GM18870 (cell line): ENCODE measurements at regions not wholly inside any gene's neighbourhood (a gene's known extent, or its start where the extent isn't known, plus 50 kb on each side); places are given as distances from the start of the nearest gene placed in this dataset.

Experiments
- ATAC-seq: cut with Tn5 transposase; IDR thresholded peaks from one replicate; pipeline ENCODE4 v1.9.1; 2021; ENCODE audit warnings: moderate library complexity; ENCODE audit not compliant: unreplicated experiment

DNA sequence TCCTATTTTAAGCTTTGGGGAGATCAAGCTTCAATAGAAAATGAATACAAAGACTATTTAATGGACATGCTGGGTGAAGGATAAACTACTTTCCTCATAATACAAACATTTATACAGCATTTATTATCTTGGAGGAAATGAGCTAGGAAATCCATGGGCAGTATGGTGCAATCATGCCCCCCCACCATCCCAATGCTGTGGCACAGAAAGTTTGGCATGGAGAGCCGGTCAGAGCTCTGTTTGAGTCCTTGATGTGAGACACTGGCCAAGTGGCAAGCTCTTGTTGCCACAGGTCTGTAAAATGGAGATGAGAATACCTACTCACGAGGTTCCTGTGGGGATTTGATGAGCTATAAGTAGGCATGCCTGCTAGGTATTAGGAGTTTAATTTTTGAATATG is 120.6 kb downstream of the MAB21L3 start:
- ATAC-seq, result no peak

DNA sequence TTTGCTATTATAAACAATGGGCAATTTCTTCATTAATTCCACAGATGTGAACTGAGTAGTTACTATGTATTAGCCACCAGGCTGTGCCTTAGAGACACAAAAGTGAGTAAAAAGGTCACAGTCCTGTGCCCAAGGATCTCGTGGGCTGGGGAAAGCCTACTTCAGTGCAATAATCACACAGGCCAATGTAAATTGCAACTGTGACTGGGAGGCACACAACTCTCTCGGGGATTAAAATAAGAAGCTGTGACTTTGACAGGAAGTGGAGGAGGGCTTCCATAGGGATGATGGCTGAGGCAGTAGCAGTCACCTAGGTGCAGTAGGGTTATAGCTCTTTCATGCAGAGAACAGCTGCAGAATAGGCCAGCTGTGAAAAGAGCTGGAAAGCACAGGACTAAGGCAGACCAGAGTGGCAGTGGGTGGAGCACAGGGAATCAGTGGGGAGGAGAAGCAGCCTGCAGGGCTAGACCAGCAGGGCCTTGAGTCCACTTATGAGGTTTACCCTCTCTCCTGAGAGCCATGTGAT is 121.9 kb downstream of the MAB21L3 start:
- ATAC-seq, result peak; percentile 65

DNA sequence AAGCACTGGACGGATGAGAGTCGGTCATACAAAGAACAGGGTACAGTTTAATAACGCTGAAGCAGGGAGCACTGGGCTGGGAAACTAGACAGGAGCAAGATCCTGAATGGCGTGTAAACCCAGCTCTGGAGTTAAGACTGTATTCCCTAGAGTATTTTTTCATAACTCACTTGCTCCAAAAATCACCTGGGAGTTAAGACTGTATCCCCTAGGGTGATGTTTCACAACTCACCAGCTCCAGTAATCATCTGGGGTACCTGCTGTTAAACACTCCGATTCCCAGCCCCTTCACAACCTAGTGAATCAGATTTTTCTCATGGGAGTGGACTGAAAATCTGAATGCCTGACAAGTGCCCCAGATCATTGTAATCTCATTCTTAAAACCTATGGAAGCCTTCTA is 123.2 kb downstream of the MAB21L3 start:
- no peak for ATAC-seq

DNA sequence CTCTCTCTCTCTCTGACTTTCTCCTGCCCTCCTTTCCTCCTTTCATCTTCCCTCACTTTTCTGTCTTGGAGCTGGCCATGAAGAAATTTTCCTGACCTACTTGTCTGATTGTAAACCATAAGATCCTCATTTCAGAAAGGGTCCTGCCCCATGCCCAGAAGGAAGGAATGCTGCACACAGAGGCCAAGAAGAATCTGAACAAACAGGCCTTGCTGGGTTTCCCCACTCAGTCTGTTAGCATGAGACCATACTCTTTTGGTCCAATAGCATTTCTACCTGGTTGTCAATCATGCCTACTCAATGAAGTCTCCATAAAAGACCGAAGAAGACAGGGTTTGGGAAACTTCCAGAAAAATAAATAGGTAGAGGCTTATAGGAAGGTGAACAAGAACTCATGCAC is 128.7 kb downstream of the MAB21L3 start:
- no peak for ATAC-seq

DNA sequence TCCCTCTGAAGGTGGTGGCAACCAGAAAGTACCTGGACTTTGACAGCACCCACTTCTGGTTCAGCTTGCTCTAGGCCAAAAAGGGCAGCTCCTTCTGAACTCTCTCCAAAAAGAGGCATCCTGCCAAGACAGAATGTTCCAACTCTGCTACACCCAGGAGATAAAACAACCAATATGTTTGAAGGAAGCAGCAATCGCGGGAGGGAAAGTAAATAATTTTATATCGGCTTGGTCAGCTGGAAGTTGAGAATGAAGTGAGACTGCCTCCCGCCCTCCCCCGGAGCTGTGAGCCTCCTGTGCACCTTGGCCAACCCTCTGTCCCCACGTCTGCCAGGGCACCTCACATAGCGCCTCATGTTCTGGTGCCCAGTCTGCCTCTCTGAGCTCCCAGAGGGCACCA is 130.3 kb upstream of the ATP1A1 start:
- no peak for ATAC-seq

DNA sequence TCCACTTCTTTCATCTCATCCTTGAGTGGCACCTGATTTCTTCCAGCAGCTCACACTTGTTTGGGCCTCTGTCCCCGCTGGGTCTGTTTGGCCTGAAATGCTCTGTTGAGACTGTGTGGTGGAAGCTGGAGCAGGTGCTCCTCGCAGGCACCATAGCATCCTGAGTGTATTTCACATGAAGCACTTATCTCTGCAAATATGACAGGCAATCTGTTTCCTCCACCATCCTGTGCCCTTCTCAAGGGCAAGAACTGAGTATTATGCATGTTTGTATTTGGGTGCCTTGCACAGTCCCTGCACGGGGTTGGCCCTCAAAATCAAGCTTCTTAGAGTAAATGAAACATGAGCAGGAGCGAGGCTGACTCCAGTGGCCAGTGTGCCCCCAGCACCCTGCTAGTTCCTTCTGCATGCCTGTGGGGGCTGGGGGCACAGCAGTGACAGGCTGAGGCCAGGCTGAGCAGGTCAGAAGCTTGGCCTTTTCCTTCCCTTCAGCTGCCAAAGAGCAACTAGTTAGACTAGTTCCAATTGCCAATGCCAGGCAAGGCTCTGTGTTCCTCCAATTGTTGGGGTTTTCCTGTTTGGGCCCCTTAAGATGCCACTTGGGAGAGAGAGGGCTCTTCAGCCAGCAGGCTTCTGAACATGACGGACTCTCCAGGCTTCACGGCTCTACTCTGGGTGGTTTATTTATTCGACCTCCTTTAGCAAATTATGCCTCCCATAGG is 129.6 kb upstream of the ATP1A1 start:
- no peak for ATAC-seq

DNA sequence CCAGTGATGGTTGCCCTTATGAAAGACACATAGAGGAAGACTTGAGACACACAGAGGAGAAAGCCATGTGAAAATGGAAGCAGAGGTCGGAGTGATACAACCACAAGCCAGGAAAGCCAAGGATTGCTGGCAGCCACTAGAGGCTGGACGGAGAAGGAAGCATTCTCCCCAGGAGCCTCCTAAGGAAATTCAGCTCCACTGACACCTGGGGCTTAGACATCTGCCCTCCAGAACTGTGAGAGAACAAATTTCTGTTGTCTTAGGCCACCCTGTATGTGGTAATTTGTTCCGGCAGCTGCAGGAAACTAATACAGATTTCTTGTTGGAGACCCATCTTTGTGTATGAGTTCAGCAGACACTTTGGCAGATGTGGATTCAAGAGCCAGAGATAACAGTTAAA is 126.9 kb upstream of the ATP1A1 start:
- no peak for ATAC-seq

DNA sequence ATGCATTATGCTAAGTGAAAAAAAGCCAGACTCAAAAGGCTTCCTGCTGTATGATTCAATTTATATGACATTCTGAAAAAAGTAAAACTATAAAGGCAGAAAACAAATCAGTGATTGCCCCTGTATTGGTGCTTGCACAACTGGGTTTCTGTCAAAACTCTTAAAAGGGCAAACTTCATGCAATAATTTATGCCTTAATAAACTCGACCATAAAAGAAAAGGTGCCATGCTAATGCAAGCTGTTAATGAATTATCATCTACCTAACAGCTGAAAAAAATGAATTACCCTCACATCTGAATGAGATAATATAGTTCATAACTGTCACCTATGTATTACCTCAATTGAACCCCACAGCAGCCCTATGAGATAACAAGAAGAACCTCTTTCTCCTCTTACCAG is 120.8 kb upstream of the ATP1A1 start:
- ATAC-seq, result no peak

DNA sequence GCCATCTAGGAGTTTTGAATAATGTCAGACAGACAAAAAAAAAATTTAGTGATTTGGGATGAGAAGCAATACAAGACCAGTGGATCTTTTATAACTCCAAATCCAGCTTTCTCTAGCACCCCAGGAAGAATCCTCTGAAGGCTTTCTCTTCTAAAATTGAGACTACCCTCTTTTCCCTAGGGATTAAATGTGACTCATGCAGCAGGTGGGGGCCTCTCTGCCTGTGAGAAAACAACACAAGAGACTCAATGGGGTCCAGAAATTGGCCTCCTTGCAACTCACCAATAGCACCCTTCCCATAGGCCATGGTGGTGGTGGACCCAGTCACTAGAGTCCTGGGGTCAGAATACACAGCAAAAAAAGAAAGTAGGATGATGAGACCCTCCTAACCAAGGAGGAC is 120.3 kb upstream of the ATP1A1 start:
- ATAC-seq, result no peak

DNA sequence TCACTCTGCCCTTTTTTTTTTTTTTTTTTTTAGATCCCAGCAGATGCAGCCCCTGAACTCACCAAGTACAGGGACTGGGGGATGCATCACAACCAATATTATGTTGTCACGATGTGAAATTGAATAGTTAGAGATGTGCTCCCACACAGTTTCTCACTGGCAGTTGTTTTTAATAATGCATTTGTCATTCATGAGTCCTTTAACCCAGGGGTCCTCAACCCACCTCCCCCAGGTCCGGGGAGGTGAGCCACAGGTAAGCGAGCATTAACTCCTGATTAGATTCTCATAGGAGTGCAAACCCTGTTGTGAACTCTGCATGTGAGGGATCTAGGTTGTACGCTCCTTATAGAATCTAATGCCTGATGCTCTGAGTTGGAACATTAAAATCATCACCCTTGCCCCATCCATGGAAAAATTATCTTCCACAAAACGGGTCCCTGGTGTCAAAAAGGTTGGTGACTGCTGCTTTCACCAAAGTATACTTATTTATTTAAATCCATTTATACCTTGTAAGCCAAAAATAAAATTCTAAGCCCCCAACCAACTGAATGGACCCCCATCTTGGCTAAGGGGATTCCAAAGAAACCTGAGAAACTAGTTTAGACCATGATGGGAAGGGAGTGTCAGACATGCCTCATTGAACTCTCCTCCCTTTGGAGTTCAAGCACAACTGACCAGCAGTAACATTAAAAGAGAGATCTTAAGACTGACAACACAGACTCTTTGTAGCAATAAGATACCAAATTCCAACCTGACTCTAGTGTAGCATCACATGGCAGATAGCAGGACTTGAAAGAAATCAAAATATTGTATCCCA is 119.3 kb upstream of the ATP1A1 start:
- ATAC-seq, result no peak

DNA sequence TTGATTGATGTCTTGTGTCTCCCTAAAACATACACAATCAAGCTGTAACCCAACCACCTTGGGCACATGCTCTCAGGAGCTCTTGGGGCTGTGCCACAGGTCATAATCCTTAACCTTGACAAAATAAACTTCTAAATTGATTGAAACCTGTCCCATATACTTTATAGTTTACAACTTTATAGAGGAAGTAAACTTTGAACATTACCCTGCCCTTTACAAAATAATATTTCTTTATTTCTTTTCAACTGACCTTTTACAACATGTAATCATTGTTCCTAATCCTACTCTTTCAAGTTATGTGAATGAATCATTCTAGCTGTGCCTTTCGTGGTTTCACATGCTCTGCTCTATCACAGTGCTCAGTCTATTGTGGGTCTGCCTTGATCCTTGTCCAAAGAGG is 118.3 kb upstream of the ATP1A1 start:
- no peak for ATAC-seq

DNA sequence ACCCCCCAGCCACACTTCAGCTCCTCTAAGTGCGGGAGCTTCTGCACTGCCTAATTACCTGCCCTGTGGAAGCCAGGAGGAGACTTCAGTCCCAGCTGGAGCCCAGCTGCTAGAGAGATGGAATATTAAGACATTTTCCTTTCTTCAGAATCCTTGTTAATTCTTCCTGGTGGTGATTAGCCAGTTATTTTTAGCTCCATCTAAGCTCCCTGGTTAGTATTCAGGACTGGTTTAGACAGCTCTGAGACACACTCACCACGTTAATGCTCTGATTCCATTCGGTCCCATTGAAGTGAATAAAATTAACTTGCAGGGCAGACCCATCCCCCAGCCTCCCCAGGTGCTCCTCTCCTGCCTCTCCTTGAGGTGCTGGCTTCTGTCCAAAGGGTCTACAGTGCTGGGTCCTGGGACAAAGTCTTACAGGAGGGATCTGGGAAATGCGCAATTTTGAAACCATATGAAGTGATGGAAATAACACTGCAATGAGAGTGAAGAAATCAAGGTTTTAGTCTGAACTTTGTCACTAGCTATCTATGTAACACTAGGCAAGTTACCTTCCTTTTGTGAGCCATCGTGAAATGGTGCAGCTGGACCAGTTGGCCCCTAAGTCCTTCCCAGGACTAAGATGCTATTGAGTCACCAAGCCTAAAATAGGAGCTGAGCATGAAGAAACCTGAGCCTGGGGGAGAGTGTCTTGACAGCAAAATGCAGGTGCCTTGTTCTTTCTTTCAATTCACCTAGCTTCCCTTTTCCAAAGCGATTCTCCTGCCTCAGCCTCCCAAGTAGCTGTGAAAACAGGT is 117.4 kb upstream of the ATP1A1 start:
- no peak for ATAC-seq

DNA sequence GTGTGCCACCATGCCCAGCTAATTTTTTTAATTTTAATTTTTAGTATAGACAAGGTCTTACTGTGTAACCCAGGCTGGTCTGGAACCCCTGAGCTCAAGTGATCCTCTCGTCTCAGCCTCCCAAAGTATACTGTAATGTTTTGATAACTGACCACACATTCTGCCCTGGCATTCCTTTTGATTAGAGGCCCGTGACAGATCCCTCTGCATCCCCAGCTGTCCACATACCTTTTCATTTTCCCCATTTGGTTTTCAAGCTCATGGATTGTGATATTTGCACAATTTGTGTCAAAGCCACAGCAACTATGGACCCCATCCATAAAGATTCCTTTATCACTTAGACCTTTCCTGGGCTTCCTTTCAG is 116.8 kb upstream of the ATP1A1 start:
- ATAC-seq, result no peak

DNA sequence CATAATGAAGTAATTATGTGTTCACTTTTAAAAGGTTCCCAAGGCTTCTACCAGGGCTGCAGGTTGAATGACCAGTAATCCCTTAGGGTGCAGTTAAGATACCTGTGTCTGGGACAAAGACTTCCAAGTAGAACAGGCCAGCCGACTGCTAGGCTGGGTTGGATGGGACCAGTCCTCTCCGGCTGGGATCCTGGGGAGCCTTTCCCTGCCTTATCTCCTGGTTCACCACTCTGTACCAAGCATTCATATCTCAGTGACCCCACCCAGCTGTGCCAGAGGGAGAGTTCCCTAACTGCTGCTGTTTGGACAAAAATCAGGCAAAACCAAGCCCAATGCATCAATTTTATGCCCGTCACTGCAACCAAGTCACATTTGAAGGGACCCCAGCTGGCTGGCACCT is 116.2 kb upstream of the ATP1A1 start:
- no peak for ATAC-seq

DNA sequence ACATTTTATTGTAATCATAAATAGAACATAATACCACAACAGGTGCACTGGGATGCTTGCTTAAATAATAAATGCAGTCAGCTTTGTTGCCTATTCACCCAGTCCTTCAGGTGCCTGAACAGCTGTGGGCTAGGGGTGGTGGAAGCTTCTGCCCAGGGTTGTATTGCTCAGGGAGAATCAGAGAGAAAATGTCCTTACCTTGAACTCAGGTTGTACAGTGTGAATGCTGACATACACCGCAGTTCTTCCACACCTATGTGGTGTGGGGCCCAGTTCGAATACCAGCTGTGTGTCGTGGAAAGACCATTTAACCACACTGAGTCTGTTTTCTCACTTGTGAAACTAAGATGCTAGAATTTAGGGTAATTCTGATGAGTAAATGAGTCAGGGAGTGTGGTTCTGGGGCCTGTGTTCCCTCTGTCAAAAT is 115.7 kb upstream of the ATP1A1 start:
- ATAC-seq, result peak; percentile 71

DNA sequence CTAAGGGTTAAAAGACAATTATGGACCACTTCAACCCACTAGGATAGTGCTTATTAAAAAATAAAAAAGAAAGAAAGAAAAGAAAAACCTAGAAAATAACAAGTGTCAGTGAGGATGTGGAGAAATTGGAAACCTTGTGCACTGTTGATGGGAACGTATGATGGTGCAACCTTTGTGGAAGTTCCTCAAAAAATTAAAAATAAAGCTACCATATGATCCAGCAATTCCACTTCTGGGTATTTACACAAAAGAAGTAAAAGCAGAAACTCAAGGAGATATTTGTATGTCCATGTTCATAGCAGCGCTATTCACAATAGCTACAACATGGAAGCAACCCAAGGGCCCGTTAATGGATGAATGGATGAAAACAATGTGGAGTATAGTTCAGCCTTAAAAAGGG is 115.2 kb upstream of the ATP1A1 start:
- ATAC-seq, result no peak

DNA sequence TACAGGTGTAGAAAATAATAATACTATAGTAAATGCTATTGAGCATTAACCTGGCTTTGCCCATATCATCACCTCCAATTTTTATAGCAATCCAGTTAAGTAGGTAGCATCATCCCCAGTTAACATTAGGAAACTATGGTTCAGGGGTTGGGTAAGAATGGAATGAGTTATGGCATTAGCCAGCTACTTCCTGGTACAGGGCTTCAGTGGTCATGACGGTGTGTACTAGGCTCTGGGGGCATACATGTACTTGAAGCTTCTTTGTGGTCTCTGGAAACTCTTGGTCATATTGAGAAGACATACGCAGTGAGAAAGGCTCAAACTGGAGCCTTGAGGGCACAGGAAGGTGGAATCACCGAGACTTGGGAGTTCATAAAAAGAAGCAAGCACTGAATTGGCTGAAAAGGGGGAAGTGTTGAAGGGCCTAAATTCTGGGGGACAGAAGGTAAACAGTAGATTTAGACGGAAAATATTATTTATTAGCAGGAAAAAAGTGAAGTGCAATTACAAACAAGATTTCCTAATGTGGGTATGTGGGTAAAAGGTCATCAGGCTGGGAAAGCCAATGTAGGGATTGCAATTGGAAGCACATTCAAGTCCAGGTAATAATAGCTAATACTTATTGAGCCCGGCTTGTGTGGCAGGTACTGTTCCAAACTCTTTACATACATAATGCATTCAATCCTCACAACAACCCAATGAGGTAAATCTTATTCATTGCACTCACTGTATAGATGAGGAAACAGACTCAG is 114.2 kb upstream of the ATP1A1 start:
- no peak for ATAC-seq

DNA sequence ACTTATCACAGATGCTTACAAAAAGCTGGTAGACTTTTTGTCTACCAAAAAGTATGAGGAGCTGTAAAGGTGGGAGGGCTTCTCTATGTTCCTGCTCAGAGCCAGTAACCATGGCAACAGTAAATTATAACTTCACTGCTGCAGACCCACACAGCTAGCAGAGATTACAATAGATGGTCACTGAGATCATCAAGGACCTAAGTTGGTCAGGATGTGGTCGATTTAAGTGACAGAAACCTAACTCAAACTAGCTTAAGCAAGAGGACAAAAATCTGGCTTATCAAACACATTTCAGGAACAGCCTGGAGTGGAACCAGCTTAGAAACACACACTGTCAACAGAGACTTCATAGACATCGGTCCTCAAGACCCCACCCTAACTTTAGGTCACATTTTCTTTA is 113.4 kb upstream of the ATP1A1 start:
- ATAC-seq, result no peak

DNA sequence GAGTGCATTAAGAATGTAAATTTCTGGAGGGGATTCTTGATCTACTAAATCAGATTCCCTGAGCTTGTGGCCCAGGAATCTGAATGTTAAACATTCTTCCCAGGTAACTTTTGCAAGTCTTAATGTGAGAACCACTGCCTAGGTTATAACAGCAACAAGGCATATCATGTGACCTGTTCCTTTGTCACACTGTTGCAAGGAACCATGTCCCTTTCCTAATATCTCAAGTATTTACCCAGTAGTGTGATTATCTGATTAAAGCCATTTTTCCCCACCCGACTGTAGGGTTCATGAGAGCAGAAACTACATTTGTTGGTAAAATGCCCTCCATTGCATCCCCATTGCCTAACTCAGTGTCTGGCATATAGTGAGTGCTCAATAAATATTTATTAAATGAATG is 112.9 kb upstream of the ATP1A1 start:
- ATAC-seq, result no peak

DNA sequence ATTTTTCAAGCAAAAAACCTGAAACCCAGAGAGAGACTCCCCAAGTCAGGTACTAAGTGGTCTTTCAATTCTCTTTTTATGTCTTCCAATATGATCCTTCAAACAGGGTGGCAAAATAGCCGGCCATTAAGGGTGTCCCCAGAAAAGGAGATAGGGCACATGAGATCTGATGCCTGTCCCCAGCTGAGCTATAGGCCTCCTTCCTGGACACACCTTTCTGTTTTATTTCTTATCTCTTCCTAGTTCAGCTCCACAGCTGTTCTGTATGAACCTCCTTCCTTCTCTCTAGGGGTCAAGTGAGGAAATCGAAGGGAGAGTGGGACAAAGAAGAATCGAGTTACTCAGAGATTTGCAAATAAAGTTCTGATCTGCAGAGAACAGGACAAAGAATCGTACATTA is 112.4 kb upstream of the ATP1A1 start:
- no peak for ATAC-seq

DNA sequence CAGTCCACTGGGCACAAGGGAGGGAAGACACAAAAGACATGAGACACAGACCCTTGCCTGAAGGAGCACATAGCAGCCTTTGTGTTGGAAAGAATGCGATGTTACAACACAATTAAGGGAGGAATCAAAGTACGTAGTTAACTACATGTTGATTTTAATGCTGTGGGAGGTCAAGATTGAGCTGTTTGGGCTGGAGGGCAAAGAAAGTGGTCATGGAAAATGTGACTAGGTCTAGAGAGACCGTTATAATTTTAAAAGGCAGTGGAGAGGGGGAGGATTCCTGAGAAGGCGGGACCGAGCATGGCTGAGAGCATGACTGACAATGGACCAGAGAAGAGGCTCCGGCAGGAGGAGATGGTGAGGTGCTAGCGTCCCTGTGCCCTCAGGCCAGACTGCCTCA is 111.8 kb upstream of the ATP1A1 start:
- no peak for ATAC-seq
